Type B pancreatic cell (in vitro differentiated cells): ENCODE measurements at regions not wholly inside any gene's neighbourhood (a gene's known extent, or its start where the extent isn't known, plus 50 kb on each side); places are given as distances from the start of the nearest gene placed in this dataset.

ENCODE experiments used
- DNase-seq: peaks from one replicate; pipeline ENCODE4 v3.0.0; 2021; ENCODE audit warnings: mixed read lengths; ENCODE audit not compliant: unreplicated experiment; ENCODE audit errors: extremely low spot score
- H3K27ac Mint-ChIP-seq: 2 replicates; pipeline ENCODE4 v1.8.0; 2021; ENCODE audit warnings: mild to moderate bottlenecking, mixed read lengths
- H3K27me3 Mint-ChIP-seq: 2 replicates; pipeline ENCODE4 v1.8.0; 2021; ENCODE audit warnings: mixed read lengths
- H3K36me3 Mint-ChIP-seq: 2 replicates; pipeline ENCODE4 v1.8.0; 2021; ENCODE audit warnings: mixed read lengths
- H3K4me1 Mint-ChIP-seq: one replicate; pipeline ENCODE4 v1.8.0; 2021; ENCODE audit warnings: mixed read lengths; ENCODE audit not compliant: unreplicated experiment
- H3K4me3 Mint-ChIP-seq: 2 replicates; pipeline ENCODE4 v1.8.0; 2021; ENCODE audit warnings: mild to moderate bottlenecking, mixed read lengths
- H3K9me3 Mint-ChIP-seq: 2 replicates; pipeline ENCODE4 v1.8.0; 2021; ENCODE audit warnings: mixed read lengths
- CTCF ChIP-seq: fragments of 200-600 bp; sonication (generic); conservative IDR thresholded peaks from 2 replicates; pipeline ENCODE4 v1.5.0; 2021; ENCODE audit warnings: antibody characterized with exemption, mild to moderate bottlenecking

- no peak for TF ChIP-seq CTCF
- Mint-ChIP-seq H3K27ac (no peak overlapping the region), H3K27me3 (peaks cover 16% of the 10 kb centered on the region), H3K4me1 (peaks cover 12% of the 10 kb centered on the region), H3K9me3 (no peaks in the 10 kb centered on the region), H3K4me3 (peak overlapping the region; percentile 16), H3K36me3 (no peaks in the 10 kb centered on the region)
- DNase-seq, result no peak
Observed at GRCh38 chr10:76779796-76780301, 857.8 kb downstream of the KCNMA1 start.

- Mint-ChIP-seq H3K4me1 (peaks cover 12% of the 10 kb centered on the region), H3K9me3 (no peaks in the 10 kb centered on the region), H3K27ac (no peak overlapping the region), H3K36me3 (no peaks in the 10 kb centered on the region), H3K4me3 (peak overlapping the region; percentile 16), H3K27me3 (peaks cover 16% of the 10 kb centered on the region)
- TF ChIP-seq CTCF, result peak; percentile 47
- no peak for DNase-seq
Observed at GRCh38 chr10:76778914-76779795, 858.5 kb downstream of the KCNMA1 start.

GRCh38 chr10:76774987-76775603 lies 862.5 kb downstream of the KCNMA1 start:
- DNase-seq, result no peak
- Mint-ChIP-seq H3K4me1 (peaks cover 12% of the 10 kb centered on the region), H3K36me3 (no peaks in the 10 kb centered on the region), H3K4me3 (no peak overlapping the region), H3K9me3 (peaks cover 4% of the 10 kb centered on the region), H3K27ac (no peak overlapping the region), H3K27me3 (peaks cover 16% of the 10 kb centered on the region)
- no peak for TF ChIP-seq CTCF

- Mint-ChIP-seq H3K4me1 (peaks cover 7% of the 10 kb centered on the region), H3K36me3 (no peaks in the 10 kb centered on the region), H3K27me3 (peaks cover 24% of the 10 kb centered on the region), H3K27ac (no peak overlapping the region), H3K4me3 (no peak overlapping the region), H3K9me3 (peaks cover 4% of the 10 kb centered on the region)
- DNase-seq, result no peak
- TF ChIP-seq CTCF, result no peak
Observed at GRCh38 chr10:76769582-76769981, 868.0 kb downstream of the KCNMA1 start.

GRCh38 chr10:76769161-76769560 lies 868.4 kb downstream of the KCNMA1 start:
- no peak for DNase-seq
- peaks cover 4% of the 10 kb centered on the region for H3K9me3 Mint-ChIP-seq

More at GRCh38 chr10:76769161-76769560, 868.4 kb downstream of the KCNMA1 start:
- no peak overlapping the region for H3K4me3 Mint-ChIP-seq
- TF ChIP-seq CTCF, result no peak
- H3K27ac Mint-ChIP-seq, result no peak overlapping the region
- peaks cover 7% of the 10 kb centered on the region for H3K4me1 Mint-ChIP-seq
- H3K27me3 Mint-ChIP-seq, result peaks cover 24% of the 10 kb centered on the region
- no peaks in the 10 kb centered on the region for H3K36me3 Mint-ChIP-seq
